ENCODE measurements at regions not wholly inside any gene's neighbourhood (a gene's known extent, or its start where the extent isn't known, plus 50 kb on each side); places are given as distances from the start of the nearest gene placed in this dataset.
"Not testable (repeated sequence)": the region's sequence is repeated elsewhere in the genome, so short reads cannot be mapped to it uniquely, and the experiment has no call there.

GRCh38 chr9:135173066-135173465 is 85.6 kb downstream of the OLFM1 start:
- DNase-seq (ENCODE audit: low spot score), result no peak

- DNase-seq (ENCODE audit: low spot score), result no peak
These were observed 86.8 kb downstream of the OLFM1 start for GRCh38 chr9:135174248-135174647.

- no peak for DNase-seq (ENCODE audit: low spot score)
These were observed 87.5 kb downstream of the OLFM1 start for GRCh38 chr9:135174981-135175380.

GRCh38 chr9:135176284-135176683 is 88.8 kb downstream of the OLFM1 start:
- no peak for DNase-seq (ENCODE audit: low spot score)

GRCh38 chr9:135177562-135177961 is 90.1 kb downstream of the OLFM1 start:
- DNase-seq (ENCODE audit: low spot score), result not testable (repeated sequence)

DNA sequence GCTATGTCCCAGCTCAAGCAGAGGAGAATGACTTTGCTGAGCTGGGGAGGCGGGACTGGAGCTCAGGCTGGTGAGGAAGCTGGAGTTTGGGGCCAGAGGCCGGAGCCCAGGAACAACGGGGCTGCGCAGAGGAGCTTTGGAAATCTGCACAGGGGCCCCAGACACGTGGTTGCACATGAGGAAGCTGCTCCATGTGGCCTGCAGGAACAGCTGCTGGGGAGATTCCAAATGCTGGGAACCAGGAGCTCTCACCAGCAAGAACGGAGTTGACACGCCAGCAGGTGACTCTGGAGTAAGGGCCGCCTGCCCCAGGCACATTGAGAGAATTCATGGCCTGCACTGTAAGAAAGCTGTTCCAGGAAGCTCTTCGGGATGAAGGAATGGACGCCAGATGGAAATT is 91.0 kb downstream of the OLFM1 start:
- DNase-seq (ENCODE audit: low spot score), result no peak

DNA sequence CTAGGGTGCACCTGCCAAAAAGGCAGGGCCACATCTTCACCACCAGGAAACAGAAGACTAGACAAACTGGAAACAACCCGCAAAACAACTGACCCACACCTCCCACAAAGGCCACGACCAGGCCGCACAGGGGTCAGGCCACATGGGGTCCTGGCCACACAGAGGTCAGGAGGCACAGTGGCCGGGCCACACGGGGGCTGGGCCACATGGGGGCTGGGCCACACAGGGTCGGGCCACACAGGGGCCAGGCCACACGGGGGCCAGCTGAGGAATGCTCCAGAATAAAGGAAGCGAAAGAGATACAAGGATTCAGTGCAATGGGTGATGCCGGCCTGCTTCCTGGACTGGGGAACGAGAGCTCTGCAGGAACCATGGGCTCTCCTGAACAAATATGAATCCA is 91.6 kb downstream of the OLFM1 start:
- no peak for DNase-seq (ENCODE audit: low spot score)

GRCh38 chr9:135179976-135180375 is 92.5 kb downstream of the OLFM1 start:
- DNase-seq (ENCODE audit: low spot score), result no peak

DNA sequence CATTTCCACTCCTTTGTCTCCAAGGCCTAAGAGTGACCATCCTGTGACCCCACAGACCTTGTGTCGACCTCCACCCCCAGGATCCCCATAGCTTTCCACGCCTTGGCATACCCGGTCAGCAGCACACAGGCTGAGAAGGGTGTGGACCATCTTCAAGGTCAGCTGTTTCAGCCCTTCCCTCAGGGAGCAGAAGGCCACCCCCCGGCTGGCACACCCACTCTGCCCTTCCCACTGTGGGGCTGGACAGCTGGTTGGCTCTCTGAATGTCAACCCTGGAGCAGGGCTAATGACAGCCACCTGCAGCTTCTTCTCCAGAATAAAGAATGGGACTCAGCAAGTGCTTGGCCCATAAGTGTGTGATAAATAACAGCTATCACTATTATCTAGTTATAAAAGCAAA is 93.1 kb downstream of the OLFM1 start:
- no peak for DNase-seq (ENCODE audit: low spot score)

- DNase-seq (ENCODE audit: low spot score), result no peak
These were observed 93.9 kb downstream of the OLFM1 start for GRCh38 chr9:135181336-135181735.

DNA sequence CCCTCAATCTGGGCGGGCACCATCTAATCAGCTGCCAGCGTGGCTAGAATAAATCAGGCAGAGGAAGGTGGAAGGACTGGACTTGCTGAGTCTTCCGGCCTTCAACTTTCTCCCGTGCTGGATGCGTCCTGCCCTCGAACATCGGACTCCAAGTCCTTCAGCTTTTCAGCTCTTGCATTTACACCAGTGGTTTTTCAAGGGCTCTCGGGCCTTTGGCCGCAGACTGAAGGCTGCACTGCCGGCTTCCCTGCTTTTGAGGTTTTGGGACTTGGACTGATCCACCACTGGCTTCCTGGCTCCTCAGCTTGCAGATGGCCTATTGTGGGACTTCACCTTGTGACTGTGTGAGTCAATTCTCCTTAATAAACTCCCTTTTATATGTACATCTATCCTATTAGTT is 94.4 kb downstream of the OLFM1 start:
- not testable (repeated sequence) for DNase-seq (ENCODE audit: low spot score)

DNA sequence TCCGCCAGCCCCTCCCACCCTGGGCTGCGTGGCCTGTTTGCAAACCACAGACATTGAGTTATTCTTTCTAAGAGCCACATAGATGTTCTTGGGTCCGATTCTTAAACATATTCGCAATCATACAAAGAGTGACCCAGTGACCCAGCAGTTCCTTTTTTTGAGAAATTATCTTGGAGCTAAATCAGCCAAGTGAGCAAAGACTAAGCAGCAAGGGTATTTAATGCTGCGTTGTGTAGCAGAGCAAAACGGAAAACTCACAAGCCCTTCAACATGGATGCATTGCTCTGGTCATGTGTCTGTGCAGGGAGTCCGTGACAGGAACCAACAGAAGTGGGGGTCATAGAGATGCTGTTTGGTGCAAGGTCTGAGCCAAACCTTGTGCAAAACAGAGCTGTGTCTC is 95.6 kb downstream of the OLFM1 start:
- DNase-seq (ENCODE audit: low spot score), result no peak

DNA sequence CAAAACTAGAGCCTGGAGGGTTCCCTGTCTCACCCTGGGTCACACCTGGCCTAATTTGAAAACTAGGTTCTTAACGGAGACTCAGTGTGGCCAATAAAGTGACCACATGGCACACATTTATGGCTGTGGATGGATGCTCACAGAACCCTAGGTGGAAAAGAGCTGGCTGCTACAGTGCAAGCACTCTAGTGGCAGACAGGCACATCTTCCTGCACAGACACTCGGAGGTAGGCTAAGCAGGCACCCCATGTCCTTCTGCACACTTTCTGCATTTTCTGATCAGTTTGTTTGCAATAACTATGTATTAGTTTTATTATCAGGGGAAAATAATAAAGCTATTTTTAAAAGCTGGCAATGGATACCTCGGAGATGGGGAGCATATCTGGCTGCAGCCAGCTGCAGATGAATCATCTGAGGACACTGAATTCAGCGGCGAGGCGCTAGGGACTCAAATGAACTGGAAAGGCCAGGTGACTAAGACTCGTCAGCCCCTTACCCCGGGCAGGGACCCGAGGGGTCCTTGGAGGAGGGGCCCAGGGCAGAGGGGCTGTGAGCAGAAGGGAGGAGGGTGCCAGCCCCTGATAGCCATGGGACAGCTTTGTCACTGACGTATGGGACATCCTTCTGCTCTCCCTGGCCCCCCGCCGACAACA is 96.2 kb downstream of the OLFM1 start:
- no peak for DNase-seq (ENCODE audit: low spot score)

DNA sequence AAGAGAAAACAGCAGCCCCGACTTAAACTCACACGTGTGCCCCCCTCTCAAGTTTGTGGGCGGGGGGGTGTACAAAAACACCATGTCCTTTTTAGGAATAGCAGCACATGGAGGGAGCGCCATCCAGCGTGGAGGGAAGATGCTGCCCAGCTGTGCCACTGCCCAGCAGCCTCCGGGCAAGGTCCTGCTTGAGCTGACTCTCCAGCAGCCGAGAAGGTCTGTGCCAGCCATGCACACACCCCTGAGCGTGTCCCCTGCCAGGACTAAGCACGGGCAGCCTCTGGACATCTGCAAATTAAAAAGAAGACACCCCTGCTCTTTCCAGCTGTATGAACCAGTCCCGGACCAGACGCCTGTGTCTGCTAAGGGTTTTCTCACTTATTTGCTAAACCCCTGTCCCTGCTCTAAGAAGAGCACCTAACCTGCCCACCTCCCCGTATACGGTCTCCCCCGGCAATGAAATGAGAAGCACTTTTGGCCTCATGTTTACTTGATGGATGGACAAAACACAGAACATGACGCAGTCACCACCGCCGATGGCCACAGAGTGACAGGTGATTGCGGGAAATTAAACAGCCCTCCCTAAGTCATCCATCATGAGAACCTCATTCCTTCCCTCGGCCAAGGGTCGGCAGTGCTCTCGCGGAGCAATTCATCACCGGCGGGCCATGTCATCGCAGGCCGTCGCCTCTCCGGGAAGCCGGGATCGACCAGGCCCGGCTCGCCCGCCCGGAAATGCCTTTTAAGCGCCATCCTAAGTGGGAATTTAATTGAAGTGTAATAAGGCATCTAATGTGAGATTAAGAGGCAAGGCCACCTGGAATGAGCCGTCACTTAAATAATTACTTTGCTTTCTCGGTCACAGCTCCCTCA is 96.9 kb downstream of the OLFM1 start:
- DNase-seq (ENCODE audit: low spot score), result no peak

DNA sequence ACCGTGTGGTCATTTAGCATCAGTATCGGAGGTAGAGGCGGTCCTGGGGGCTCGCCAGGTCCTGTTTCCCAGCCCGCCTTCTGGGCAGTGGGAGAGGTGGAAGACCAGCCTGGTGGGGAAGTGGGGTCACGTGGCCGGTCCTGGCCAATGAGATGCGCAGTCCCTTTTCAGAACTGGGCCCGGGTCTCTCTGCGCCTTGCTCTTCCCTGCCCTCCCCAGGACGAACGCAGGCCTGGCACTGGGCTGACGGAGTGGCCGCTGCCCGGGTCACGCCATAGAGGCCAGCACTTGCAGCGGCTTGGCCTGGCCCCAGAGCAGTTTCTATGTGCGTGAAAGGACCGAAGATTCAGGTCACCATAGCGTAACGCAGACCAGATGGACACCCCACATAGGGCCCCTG is 97.6 kb downstream of the OLFM1 start:
- no peak for DNase-seq (ENCODE audit: low spot score)

DNA sequence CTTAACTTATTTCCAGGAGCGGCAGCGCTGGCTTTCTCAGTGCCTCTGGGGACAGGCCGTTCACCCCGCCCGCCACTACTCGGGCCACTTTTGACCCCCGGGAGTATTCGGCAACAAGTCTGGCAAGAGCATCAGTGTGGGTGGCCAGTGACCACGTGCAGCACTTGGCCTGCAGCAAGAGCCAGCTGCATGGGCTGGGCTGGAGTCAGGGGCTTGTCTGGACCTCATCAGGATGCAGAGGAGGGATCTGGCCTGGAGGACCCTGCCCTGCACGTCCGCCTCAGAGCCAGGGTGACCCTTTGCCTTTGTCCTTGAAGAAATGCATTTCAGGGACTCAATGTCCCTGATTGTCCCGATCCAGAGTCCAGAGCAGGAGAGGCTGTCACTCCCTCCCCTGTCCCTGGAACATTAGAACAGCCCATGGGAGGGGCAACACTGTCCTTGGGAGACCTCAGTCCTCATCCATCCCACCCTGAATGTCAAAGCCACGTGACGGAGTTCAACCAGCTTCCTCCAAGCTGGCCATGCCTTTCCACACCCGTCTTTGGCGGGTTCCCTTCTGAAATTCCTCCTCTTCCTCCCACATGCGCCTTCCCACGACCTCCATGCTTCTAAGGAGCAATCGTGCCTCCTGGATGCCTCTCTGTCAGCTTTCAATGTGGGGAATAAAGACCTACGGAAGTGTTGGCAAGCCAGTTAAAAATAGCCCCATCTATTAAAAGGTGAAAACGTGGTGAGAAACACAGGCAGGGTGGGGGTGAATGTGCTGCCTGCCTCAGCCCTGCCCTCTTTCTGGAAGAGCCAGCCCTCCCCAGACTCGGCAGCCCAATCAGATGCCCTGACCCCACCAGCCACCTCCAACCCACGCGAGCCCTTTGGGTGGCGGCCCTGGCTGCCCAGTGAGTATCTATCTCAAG is 99.0 kb downstream of the OLFM1 start:
- DNase-seq (ENCODE audit: low spot score), result no peak

DNA sequence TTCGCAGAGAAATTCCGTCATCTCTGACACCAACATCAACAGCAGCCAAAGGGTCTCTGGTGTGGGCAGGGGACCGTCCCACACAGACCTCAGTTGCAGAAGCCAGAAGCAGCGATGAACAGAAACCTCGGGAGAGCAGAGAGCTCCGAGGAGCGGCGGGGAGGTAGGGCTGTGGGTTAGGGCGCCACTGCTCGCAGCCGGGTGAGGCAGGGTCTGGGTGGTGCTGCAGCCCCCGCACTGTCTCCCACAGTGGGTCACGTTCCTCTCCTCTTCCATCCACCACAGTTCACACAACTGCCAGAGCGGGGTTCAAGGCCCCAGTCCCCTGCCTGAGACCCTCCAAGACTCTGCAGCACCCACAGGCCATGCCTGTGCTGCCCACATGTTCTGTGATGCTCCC is 99.9 kb downstream of the OLFM1 start:
- no peak for DNase-seq (ENCODE audit: low spot score)

GRCh38 chr9:135188681-135189151 is 101.2 kb downstream of the OLFM1 start:
- DNase-seq (ENCODE audit: low spot score), result no peak

GRCh38 chr9:135189497-135189896 is 102.0 kb downstream of the OLFM1 start:
- DNase-seq (ENCODE audit: low spot score), result no peak

DNA sequence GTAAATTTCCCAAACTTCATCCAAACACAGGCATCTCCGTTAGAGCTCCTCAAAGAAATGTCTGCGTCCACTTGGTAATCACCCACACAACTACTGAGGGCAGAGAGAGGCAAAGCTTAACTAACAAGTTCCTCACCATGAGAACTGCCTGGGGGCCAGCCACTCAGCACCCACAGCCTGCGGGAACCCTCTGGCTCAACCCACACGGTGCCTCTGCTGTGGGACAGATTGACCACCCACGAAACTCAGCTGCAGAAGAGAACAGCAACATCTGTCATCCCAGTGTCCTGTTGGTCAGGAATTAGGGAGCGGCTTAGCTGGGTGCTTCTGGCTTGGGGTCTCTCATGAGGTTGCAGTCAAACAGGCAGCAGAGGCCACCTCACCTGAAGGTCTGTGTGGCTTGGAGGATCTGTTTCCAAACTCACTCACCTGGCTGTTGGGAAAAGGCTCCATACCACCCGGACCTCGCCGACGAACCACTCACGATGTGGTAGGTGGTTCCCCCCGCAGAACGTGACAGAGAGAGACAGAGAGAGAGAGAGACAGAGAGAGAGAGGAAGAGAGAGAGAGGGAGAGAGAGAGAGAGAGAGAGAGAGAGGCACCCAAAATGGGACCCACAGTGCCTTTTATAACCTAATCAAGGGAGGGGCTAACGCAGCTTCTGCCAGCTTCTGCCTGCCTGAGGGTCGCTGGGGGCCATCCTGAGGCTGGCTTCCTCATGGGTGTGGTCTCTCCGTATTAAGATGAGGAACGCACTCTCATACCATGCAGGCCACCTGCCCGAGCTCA is 103.5 kb downstream of the OLFM1 start:
- no peak for DNase-seq (ENCODE audit: low spot score)

- no peak for DNase-seq (ENCODE audit: low spot score)
These were observed 105.2 kb downstream of the OLFM1 start for GRCh38 chr9:135192686-135193085.

- DNase-seq (ENCODE audit: low spot score), result not testable (repeated sequence)
These were observed 108.5 kb downstream of the OLFM1 start for GRCh38 chr9:135195975-135196374.
